ENCODE measurements at regions not wholly inside any gene's neighbourhood (a gene's known extent, or its start where the extent isn't known, plus 50 kb on each side); places are given as distances from the start of the nearest gene placed in this dataset.

DNA sequence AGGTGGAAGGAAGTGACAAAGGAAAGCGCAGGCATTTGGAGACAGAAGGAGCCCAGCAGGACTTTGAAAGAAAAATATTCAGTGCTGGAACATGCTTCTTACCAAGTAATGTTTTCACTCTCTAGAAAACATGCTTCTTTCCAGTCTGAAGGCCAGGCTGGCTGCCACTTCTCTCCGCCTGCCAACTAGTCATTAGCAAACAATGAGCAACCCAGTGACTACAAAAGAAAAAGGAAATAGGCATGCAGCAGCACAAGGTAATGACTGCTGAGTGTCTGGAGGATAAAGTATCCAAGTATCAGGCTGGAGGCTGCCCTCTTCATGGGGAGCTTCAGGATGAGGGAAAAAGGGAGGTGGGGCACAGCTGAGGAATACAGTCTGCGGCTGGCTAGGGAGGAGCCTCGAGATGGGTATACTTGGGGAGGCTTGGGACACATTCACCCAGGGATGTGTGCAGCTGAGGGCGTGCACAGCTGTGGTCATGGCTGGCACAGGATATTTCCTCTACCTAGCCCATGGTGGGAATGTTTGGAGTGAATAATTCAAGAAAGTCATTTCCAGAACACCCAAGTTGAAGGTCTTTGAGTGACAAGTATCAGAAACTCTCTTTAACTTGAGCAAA lies 161.5 kb upstream of the KIF2A start:
- Histone ChIP-seq H3K4me3 (no peak overlapping the region), H3K27ac (no peak overlapping the region), H3K27me3 (no peaks in the 10 kb centered on the region), H3K9me3 (ENCODE audit: low read depth) (no peaks in the 10 kb centered on the region), H3K36me3 (no peaks in the 10 kb centered on the region), H3K4me1 (ENCODE audit: low read depth) (peaks cover 6% of the 10 kb centered on the region)
- DNase-seq (ENCODE audit: low read depth in 1 of 2, low spot score in 1 of 2), result no peak
- TF ChIP-seq, protein P1, sequence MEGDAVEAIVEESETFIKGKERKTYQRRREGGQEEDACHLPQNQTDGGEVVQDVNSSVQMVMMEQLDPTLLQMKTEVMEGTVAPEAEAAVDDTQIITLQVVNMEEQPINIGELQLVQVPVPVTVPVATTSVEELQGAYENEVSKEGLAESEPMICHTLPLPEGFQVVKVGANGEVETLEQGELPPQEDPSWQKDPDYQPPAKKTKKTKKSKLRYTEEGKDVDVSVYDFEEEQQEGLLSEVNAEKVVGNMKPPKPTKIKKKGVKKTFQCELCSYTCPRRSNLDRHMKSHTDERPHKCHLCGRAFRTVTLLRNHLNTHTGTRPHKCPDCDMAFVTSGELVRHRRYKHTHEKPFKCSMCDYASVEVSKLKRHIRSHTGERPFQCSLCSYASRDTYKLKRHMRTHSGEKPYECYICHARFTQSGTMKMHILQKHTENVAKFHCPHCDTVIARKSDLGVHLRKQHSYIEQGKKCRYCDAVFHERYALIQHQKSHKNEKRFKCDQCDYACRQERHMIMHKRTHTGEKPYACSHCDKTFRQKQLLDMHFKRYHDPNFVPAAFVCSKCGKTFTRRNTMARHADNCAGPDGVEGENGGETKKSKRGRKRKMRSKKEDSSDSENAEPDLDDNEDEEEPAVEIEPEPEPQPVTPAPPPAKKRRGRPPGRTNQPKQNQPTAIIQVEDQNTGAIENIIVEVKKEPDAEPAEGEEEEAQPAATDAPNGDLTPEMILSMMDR (IDR thresholded peaks at IDR 0.05; ENCODE audit: low read depth, low read length), result no peak

DNA sequence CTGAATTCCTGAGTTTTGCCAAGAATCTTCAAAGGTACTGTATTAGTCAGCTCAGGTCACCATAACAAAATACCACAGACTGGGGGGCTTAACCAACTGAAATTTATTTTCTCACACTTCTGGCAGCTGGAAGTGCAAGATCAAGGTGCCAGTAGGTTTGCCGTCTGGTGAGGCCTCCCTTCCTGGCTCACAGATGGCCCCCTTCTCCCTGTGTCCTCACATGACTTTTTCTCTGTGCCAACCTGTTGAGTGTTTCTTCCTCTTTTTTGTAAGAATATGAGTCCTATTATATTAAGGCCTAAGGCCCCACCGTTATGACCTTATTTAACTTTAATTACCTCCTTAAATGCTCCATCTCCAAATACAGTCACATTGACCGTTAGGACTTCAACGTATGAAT lies 156.1 kb upstream of the KIF2A start:
- no peaks in the 10 kb centered on the region for H3K4me1 ChIP-seq (ENCODE audit: low read depth)
- no peaks in the 10 kb centered on the region for H3K36me3 ChIP-seq
- H3K27me3 ChIP-seq, result no peaks in the 10 kb centered on the region
- no peaks in the 10 kb centered on the region for H3K9me3 ChIP-seq (ENCODE audit: low read depth)
- no peak for DNase-seq (ENCODE audit: low read depth in 1 of 2, low spot score in 1 of 2)
- TF ChIP-seq, protein P1 (IDR thresholded peaks at IDR 0.05; ENCODE audit: low read depth, low read length), result no peak
- H3K27ac ChIP-seq, result no peak overlapping the region
- H3K4me3 ChIP-seq, result no peak overlapping the region

DNA sequence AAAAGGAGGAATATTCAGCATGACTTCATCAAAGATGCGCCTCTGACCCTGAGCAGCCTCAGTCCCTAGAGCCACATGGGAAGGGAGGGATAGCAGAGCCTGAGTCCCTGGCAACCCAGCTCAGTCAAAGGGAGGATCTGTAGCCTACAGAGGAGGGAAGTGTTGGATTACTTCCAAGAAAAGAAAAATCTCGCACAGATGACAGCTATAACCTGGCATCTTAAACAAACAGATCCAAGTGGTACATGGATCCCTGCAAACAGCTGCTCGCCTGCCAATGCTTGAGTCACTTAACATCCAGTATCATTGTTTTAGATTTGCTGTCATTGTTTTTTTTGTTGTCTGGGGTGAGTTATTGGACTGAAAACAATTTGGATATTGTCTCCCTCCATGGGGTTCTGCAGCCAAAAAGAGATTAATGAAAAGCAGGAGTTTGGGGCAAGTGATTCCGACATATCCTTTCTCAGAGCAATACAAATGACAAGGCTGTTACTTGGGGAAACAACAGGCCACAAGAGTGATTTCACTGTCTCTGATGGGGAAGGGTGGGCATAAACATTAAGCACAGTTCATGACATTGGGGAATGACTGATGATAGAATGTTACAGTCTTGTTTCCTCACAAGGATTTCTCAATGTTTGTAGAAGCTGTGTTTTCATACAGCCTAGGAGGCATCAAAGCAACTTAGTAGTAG lies 153.5 kb upstream of the KIF2A start:
- H3K9me3 ChIP-seq (ENCODE audit: low read depth), result no peaks in the 10 kb centered on the region
- H3K27me3 ChIP-seq, result no peaks in the 10 kb centered on the region
- H3K4me3 ChIP-seq, result no peak overlapping the region
- H3K4me1 ChIP-seq (ENCODE audit: low read depth), result no peaks in the 10 kb centered on the region
- no peak for DNase-seq (ENCODE audit: low read depth in 1 of 2, low spot score in 1 of 2)
- TF ChIP-seq, protein P1 (IDR thresholded peaks at IDR 0.05; ENCODE audit: low read depth, low read length), result no peak
- no peak overlapping the region for H3K27ac ChIP-seq
- no peaks in the 10 kb centered on the region for H3K36me3 ChIP-seq

DNA sequence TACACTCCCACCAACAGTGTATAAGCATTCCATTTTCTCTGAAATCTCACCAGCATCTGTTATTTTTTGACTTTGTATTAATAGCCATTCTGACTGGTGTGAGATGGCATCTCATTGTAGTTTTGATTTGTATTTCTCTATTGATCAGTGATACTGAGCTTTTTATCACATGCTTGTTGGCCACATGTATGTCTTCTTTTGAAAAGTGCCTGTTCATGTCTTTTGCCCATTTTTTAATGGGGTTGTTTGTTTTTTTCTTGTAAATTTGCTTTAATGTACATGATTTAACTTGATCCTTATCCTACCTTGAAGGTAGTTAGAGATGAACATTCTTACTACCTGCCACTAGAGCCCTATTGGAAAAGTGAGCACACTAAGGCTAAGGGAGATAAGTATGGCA lies 151.2 kb upstream of the KIF2A start:
- no peaks in the 10 kb centered on the region for H3K36me3 ChIP-seq

DNA sequence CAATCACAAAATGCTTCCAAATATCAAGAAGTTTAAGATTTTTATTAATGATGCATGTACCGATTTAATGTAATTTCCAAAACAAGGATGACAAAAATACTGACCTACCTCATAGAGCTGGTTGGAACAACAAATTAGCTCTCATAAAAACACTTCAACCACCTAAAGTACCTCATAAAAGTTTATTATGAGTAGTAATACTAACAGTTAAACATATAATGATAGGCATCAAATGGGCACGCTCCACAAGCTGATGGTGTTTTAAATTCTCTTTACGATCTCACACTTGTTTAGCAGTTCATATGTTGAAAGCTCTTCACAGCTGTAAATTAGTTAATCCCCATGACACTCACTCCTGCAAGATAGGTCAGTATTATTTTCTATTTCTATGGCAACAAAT lies 150.0 kb upstream of the KIF2A start:
- no peak for DNase-seq (ENCODE audit: low read depth in 1 of 2, low spot score in 1 of 2)
- Histone ChIP-seq H3K9me3 (ENCODE audit: low read depth) (no peaks in the 10 kb centered on the region), H3K4me3 (no peak overlapping the region), H3K36me3 (no peaks in the 10 kb centered on the region), H3K27ac (no peak overlapping the region), H3K27me3 (no peaks in the 10 kb centered on the region), H3K4me1 (ENCODE audit: low read depth) (no peaks in the 10 kb centered on the region)
- TF ChIP-seq, protein P1 (IDR thresholded peaks at IDR 0.05; ENCODE audit: low read depth, low read length), result no peak

More for the DNA sequence above, 151.2 kb upstream of the KIF2A start:
- Histone ChIP-seq H3K27ac (no peak overlapping the region), H3K4me1 (ENCODE audit: low read depth) (no peaks in the 10 kb centered on the region), H3K9me3 (ENCODE audit: low read depth) (no peaks in the 10 kb centered on the region), H3K4me3 (no peak overlapping the region), H3K27me3 (no peaks in the 10 kb centered on the region)
- DNase-seq (ENCODE audit: low read depth in 1 of 2, low spot score in 1 of 2), result no peak
- TF ChIP-seq, protein P1 (IDR thresholded peaks at IDR 0.05; ENCODE audit: low read depth, low read length), result no peak

Measured in cardiac muscle cell (in vitro differentiated cells and primary cell).